Panc1 (cell line): ENCODE measurements at regions not wholly inside any gene's neighbourhood (a gene's known extent, or its start where the extent isn't known, plus 50 kb on each side); places are given as distances from the start of the nearest gene placed in this dataset.
A peak's percentile ranks its signal among the peaks of the same experiment; 100 is the strongest.

Source experiments
- ATAC-seq: fragments of 200-7000 bp; cut with Tn5 transposase; 2 replicates; pipeline ENCODE4 v1.9.1; 2020; ENCODE audit warnings: mild to moderate bottlenecking, moderate library complexity
- BruUV-seq: library from RNA; stranded (reverse); fragments of 400-500 nt; replicated peaks from 2 replicates; lab custom pipeline; 2021; lab: Mats Ljungman, UMichigan
- CTCF ChIA-PET: fragments of 300-600 bp; sonication (Branson Sonifier 250); formaldehyde crosslinking; loops from one replicate; lab custom pipeline; 2022; ENCODE audit warnings: antibody characterized with exemption; lab: Charles Lee
- POLR2A ChIA-PET: fragments of 300-600 bp; sonication (Branson Sonifier 250); formaldehyde crosslinking; loops from one replicate; lab custom pipeline; 2022; ENCODE audit warnings: antibody characterized with exemption; lab: Charles Lee
- DNase-seq: peaks from one replicate; pipeline ENCODE4 v3.0.0-alpha.2; 2010; ENCODE audit warnings: low read depth, low spot score
- H3K27ac ChIP-seq: 2 replicates; pipeline ENCODE4 v1.5.1; 2011; ENCODE audit warnings: mild to moderate bottlenecking, low read length, inconsistent platforms
- H3K27me3 ChIP-seq: fragments of 200-500 bp; sonication (Bioruptor generic); 2 replicates; pipeline ENCODE4 v1.6.0; 2014; ENCODE audit warnings: low read length, inconsistent platforms; ENCODE audit not compliant: control insufficient read depth, insufficient read depth
- H3K36me3 ChIP-seq: fragments of 200-500 bp; sonication (Bioruptor generic); 2 replicates; pipeline ENCODE4 v1.5.1; 2014; ENCODE audit warnings: inconsistent platforms, mild to moderate bottlenecking, low read length, moderate library complexity; ENCODE audit not compliant: control insufficient read depth, insufficient read depth
- H3K4me1 ChIP-seq: 2 replicates; pipeline ENCODE4 v1.5.1; 2011; ENCODE audit warnings: inconsistent platforms, mild to moderate bottlenecking, low read length, moderate library complexity; ENCODE audit not compliant: control insufficient read depth, insufficient read depth
- H3K4me3 ChIP-seq, 2 experiments: 2 replicates each; pipeline ENCODE4 v1.5.1; 2011 to 2012; ENCODE audit warnings: low read depth in 2 of 2, low read length in 2 of 2, mild to moderate bottlenecking in 2 of 2, inconsistent platforms in 1 of 2, moderate library complexity in 1 of 2
- H3K9me3 ChIP-seq: fragments of 200-500 bp; sonication (Bioruptor generic); 2 replicates; pipeline ENCODE4 v1.5.1; 2014; ENCODE audit warnings: low read depth, mild to moderate bottlenecking, inconsistent platforms, low read length, moderate library complexity; ENCODE audit not compliant: control insufficient read depth, insufficient read depth
- POLR2AphosphoS5 ChIP-seq: IDR thresholded peaks from 2 replicates; pipeline ENCODE4 v1.6.1; 2012; ENCODE audit warnings: mild to moderate bottlenecking, low read depth, low read length, moderate library complexity
- SIN3A ChIP-seq: IDR thresholded peaks from 2 replicates; pipeline ENCODE4 v1.6.1; 2012; ENCODE audit warnings: low read depth, mild to moderate bottlenecking, low read length, moderate library complexity, borderline replicate concordance; ENCODE audit not compliant: insufficient read depth
- TCF7L2 ChIP-seq: IDR thresholded peaks from 2 replicates; pipeline ENCODE4 v1.6.1; 2011; ENCODE audit warnings: mild to moderate bottlenecking, low read depth, low read length, inconsistent platforms
- in situ Hi-C: cut with HindIII; loops from 2 replicates; pipeline ENCODE4 v1.10.0; 2016; ENCODE audit warnings: low sequenced_read_pairs, low pct_unique_long_range_greater_than_20kb
- intact Hi-C: fragments of 100-400 bp; cut with micrococcal nuclease; formaldehyde crosslinking; loops from one replicate; pipeline ENCODE4 v1.10.0; 2022; ENCODE audit not compliant: unreplicated experiment
- TF ChIP-seq, protein P1 (sequence below): fragments of 450-650 bp; IDR thresholded peaks from 2 replicates; pipeline ENCODE4 v1.5.1; 2017; ENCODE audit warnings: mild to moderate bottlenecking
- TF ChIP-seq, protein P2 (sequence below), 2 experiments: IDR thresholded peaks; 2 replicates each; pipeline ENCODE4 v1.6.1; 2011 to 2012; ENCODE audit warnings: low read depth in 2 of 2, control low read depth in 1 of 2, low read length in 1 of 2, mild to moderate bottlenecking in 1 of 2, moderate library complexity in 1 of 2; ENCODE audit not compliant: insufficient read depth in 1 of 2

GRCh38 chr14:89701211-89702043 lies 253.1 kb downstream of the EFCAB11 start:
- DNase-seq (peak; percentile 4), ATAC-seq (peak; percentile 94)
- intact Hi-C loops (no loop called here), in situ Hi-C loops (no loop called here)
- Histone ChIP-seq H3K4me1 (0 out of 2 replicates have a peak, but pooled peaks cover 3% of the 10 kb centered on the region), H3K27me3 (no peaks in the 10 kb centered on the region), H3K36me3 (no peaks in the 10 kb centered on the region), H3K4me3 (peak overlapping the region; percentile 53 to 71), H3K27ac (peak overlapping the region; percentile 74), H3K9me3 (no peaks in the 10 kb centered on the region)
- ChIA-PET CTCF (no interaction called here), POLR2A (no interaction called here)
- no TSS peak for BruUV-seq
- TF ChIP-seq POLR2AphosphoS5 (no peak), TCF7L2 (no peak), SIN3A (no peak)
- TF ChIP-seq, protein P1, sequence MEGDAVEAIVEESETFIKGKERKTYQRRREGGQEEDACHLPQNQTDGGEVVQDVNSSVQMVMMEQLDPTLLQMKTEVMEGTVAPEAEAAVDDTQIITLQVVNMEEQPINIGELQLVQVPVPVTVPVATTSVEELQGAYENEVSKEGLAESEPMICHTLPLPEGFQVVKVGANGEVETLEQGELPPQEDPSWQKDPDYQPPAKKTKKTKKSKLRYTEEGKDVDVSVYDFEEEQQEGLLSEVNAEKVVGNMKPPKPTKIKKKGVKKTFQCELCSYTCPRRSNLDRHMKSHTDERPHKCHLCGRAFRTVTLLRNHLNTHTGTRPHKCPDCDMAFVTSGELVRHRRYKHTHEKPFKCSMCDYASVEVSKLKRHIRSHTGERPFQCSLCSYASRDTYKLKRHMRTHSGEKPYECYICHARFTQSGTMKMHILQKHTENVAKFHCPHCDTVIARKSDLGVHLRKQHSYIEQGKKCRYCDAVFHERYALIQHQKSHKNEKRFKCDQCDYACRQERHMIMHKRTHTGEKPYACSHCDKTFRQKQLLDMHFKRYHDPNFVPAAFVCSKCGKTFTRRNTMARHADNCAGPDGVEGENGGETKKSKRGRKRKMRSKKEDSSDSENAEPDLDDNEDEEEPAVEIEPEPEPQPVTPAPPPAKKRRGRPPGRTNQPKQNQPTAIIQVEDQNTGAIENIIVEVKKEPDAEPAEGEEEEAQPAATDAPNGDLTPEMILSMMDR, result no peak
- TF ChIP-seq, protein P2, sequence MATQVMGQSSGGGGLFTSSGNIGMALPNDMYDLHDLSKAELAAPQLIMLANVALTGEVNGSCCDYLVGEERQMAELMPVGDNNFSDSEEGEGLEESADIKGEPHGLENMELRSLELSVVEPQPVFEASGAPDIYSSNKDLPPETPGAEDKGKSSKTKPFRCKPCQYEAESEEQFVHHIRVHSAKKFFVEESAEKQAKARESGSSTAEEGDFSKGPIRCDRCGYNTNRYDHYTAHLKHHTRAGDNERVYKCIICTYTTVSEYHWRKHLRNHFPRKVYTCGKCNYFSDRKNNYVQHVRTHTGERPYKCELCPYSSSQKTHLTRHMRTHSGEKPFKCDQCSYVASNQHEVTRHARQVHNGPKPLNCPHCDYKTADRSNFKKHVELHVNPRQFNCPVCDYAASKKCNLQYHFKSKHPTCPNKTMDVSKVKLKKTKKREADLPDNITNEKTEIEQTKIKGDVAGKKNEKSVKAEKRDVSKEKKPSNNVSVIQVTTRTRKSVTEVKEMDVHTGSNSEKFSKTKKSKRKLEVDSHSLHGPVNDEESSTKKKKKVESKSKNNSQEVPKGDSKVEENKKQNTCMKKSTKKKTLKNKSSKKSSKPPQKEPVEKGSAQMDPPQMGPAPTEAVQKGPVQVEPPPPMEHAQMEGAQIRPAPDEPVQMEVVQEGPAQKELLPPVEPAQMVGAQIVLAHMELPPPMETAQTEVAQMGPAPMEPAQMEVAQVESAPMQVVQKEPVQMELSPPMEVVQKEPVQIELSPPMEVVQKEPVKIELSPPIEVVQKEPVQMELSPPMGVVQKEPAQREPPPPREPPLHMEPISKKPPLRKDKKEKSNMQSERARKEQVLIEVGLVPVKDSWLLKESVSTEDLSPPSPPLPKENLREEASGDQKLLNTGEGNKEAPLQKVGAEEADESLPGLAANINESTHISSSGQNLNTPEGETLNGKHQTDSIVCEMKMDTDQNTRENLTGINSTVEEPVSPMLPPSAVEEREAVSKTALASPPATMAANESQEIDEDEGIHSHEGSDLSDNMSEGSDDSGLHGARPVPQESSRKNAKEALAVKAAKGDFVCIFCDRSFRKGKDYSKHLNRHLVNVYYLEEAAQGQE (IDR thresholded peaks at IDR 0.05; ENCODE audit: insufficient read depth in 1 of 2, low read depth in 2 of 2, low read length in 1 of 2), result no peak

DNA sequence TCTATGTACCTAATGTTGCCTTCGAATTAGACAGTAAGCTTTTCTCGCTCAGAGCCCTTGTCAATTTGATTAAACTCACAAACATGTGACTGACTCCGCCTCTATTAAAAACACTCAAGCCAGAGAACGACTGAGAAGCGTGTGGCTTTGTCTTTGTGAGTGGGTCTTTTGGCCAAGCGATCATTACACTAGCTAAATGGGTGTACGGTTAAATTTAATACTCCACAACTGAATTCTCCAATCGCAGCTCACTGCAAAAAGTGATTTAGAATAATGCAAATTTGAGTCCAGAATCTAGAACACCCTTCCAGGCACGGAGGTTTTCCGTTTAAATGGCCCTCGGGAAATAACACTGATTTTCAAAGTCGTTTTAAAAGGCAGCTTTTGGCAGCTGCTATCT lies 253.7 kb downstream of the EFCAB11 start:
- ChIA-PET POLR2A (no interaction called here), CTCF (no interaction called here)
- TF ChIP-seq SIN3A, result no peak
- TF ChIP-seq, protein P2 (IDR thresholded peaks at IDR 0.05; ENCODE audit: insufficient read depth in 1 of 2, low read depth in 2 of 2, low read length in 1 of 2), result no peak
- TF ChIP-seq, protein P1, result no peak
- no peak for TF ChIP-seq TCF7L2
- TF ChIP-seq POLR2AphosphoS5, result no peak
- BruUV-seq, result no TSS peak
- ATAC-seq (no peak), DNase-seq (no peak)
- no peaks in the 10 kb centered on the region for H3K36me3 ChIP-seq
- peak overlapping the region; percentile 53 to 71 for H3K4me3 ChIP-seq
- H3K27me3 ChIP-seq, result no peaks in the 10 kb centered on the region
- intact Hi-C loops (no loop called here), in situ Hi-C loops (no loop called here)
- no peak overlapping the region for H3K27ac ChIP-seq
- no peaks in the 10 kb centered on the region for H3K9me3 ChIP-seq
- H3K4me1 ChIP-seq, result 0 out of 2 replicates have a peak, but pooled peaks cover 3% of the 10 kb centered on the region
